LNCAP (cell line): ENCODE measurements at regions not wholly inside any gene's neighbourhood (a gene's known extent, or its start where the extent isn't known, plus 50 kb on each side); places are given as distances from the start of the nearest gene placed in this dataset.

Source experiments
- CTCF ChIP-seq: fragments of 450-650 bp; IDR thresholded peaks from 2 replicates; pipeline ENCODE4 v1.5.1; 2017; ENCODE audit warnings: mild to moderate bottlenecking

GRCh38 chr17:22278302-22279275 is 586.3 kb downstream of the KCNJ18 start:
- no peak for TF ChIP-seq CTCF

- no peak for TF ChIP-seq CTCF
Measured at GRCh38 chr17:22286337-22287041, 594.2 kb downstream of the KCNJ18 start.

GRCh38 chr17:22300177-22300576 is 607.9 kb downstream of the KCNJ18 start:
- no peak for TF ChIP-seq CTCF

GRCh38 chr17:22300731-22301352 is 608.5 kb downstream of the KCNJ18 start:
- no peak for TF ChIP-seq CTCF

- TF ChIP-seq CTCF: no peak
Measured at GRCh38 chr17:22301353-22301745, 609.0 kb downstream of the KCNJ18 start.

GRCh38 chr17:22303096-22303495 is 610.8 kb downstream of the KCNJ18 start:
- TF ChIP-seq CTCF: no peak

GRCh38 chr17:22303865-22304264 is 611.5 kb downstream of the KCNJ18 start:
- no peak for TF ChIP-seq CTCF
